HG02763 (cell line): ENCODE measurements at regions not wholly inside any gene's neighbourhood (a gene's known extent, or its start where the extent isn't known, plus 50 kb on each side); places are given as distances from the start of the nearest gene placed in this dataset.

Source experiments
- ATAC-seq: cut with Tn5 transposase; IDR thresholded peaks from one replicate; pipeline ENCODE4 v1.9.1; 2021; ENCODE audit warnings: mild to moderate bottlenecking, moderate library complexity; ENCODE audit not compliant: unreplicated experiment

DNA sequence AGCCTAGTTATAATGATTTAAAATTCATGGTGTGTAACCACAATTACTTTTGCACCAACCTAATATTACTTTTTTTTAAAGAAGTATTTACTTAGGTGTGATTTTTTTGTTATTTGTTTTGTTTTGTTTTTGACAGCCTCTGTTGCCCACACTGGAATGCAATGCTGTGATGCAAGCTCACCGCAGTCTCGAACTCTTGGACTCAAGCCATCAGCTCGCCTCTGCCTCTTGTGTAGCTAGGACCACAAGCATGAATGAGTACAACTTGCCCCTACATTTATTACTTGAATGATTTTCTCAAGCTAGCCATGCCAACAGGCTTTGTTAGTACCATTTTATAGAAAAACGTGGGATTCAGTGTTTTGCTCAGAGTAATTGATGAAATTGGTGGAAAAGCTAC is 488.8 kb upstream of the CPEB2 start:
- no peak for ATAC-seq

DNA sequence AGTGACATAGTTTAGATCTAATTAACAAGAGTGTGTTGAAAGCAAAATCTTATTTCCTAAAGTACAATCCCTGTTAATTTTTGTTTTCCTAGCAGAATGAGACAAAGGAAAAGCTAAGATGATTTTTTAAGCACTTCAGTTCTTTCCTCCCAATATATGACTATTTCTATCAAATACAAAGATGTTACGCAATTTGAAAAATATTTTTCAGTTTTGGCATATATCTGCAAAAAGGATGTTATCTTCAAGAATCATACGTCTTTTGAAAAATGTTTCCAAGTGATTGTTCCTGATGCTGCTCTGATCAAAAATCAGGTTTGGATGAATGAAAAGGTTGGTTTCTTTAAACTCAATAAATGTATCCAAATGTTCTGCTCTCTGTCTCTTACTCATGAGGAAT is 486.7 kb upstream of the CPEB2 start:
- ATAC-seq = no peak

DNA sequence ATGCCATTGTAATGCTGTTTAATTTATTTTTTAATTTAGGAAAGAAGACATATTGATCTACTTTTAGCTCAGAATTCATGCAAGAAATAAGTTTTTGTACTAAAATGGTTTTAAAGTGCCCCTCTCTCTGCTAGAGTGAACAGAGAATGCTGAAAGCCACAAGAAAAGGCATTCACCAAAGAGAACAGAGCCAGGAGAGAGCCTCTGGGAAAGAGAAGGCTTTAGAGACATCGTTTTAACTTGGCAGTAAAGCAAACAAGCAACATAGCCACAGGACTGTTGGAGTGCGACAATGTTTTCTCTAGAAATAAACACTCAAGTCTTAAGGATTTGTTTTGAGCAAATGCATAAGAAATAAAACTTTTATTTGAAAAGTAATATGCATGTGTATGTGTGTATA is 484.1 kb upstream of the CPEB2 start:
- ATAC-seq = no peak

DNA sequence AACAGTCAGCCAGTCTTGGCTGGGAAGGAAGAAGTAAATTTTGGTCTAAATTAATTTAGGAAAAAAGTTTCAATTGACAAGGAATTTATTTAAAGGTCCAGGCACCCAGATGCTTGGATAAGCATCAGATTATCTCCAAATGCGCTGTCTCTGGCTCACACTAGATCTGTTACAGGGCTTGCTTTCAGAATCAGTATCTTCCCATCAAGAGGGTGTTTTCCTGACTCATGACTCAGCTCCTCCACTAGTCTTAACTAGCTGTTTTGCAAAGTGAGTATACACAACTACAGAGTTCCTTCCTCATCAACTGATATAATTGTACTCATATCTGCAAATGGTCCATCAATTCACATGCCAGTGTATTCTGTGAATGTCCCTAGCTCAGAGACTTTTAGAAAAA is 482.1 kb upstream of the CPEB2 start:
- ATAC-seq = no peak

DNA sequence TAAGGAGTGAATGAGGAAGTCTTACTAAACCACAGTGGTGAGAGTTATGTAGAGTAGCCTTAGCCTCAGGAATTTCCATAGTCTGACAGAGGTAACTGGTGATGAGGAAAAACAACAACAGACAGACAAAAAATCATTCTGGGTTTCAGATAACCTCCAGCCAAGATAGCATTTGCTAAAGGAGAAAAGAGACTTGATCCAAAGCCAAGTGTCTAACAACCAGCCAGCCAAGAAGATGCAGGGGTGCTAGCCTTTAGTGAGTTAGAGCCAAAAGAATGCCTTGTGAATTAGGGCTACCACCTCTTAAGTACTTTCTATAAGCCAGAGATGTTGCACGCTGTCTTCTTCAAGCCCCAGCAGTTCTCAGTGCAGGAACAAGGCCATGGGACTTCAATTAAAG is 478.0 kb upstream of the CPEB2 start:
- ATAC-seq = no peak

DNA sequence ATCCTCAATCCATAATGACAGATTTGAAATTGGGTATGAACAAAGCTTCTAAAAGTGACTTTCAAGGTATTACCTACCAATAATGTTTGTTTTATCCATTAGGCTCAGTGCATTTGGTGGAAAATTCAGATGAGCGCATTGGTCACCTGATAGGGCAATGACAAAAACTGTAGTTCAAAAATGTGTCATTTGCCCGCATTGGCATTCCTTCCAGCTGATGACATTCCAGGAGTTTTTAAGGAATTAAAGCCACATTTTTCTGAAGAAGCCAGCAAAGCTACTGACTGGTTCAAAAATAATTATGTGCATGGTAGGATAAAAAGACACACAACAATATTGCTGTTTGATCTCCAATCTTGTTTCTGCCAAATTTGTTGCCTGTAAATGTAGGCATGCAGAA is 473.4 kb upstream of the CPEB2 start:
- no peak for ATAC-seq

DNA sequence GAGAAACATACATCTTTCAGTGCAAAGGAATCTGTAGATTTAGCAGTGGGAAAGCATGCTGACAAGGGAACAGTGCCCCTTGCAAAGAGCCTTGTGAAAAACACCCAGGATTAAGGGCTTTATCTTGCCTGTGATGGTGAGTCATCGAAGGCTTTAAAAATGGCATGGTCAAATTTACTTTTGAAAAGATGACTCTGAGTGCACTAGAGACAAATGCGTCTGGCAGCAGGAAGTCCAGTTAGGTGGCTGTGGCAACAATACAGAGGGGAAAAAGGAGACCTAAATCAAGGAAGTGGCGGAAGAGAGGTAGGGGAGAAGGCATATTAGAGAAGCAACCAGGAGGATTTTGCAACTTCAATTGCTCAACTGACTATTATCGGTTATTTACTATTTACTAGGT is 472.6 kb upstream of the CPEB2 start:
- ATAC-seq = no peak

DNA sequence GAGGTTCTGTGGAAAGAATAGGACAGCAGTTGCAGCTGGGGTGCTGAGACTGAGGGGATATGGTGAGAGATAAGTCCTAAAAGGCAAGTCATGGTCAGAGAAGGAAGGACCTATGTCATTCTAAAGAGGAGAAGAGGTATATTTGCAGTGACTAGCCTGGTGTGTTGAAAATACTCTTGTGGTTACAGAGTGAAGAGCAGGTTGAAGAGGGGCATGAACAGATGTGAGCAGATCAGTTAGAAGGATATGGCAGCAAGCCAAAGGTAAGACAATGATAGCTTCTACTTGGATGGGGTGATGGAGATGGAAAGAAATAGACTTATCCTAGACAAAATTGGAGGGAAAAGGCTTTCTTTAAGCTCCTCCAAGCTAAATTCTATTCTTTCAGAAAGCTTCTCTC is 469.8 kb upstream of the CPEB2 start:
- ATAC-seq = no peak

DNA sequence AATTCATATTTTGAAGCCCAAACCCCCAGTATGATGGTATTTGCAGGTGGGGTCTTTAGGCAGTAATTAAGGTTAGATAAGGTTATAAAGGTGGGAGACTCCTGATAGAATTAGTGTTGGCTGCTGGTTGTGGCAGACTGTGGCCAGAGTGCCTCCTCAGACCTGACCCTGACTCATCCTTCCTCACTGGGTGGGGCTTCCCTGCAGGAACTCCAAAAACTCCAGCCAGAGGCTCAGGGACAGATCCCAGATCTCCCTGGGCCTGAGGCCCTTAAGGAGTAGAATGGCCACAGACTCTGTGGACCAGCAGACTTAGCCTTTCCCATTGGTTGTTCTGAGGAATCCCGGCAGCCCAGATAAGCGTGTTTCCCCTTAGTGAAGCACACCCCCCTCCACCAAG is 463.0 kb upstream of the CPEB2 start:
- no peak for ATAC-seq

DNA sequence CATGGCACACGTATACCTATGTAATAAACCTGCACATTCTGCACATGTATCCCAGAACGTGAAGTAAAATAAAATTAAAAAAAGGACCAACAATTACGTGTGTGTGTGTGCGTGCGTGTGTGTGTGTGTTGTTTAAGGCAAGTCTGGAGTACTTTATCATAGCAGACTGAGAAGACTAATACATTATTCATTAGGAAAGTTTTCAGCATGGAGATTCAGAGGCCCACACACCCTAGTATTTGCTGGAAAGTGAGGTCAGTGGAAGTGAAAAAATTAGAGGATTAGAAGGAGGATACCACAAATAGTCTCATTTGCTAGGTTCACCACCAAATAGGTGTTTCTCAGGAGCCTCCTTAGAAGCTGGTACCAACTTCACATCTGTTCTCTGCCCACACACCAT is 457.1 kb upstream of the CPEB2 start:
- ATAC-seq = no peak

DNA sequence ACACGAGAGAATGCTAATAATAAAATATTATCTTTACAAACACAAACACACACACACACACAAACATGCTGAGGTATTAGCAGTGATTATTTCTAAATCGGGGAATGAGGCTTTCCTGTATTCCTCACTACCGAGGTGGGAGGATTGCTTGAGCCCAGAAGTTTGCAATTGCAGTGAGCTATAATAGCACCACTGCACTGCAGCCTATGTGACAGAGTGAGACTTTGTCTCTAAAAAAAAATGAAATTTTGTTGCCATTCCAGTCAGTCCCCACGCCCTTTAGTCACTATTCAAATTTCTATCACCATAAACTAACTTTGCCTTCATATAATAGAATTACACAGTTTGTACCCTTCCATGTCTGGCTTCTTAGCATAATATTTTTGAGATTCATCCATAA is 456.5 kb upstream of the CPEB2 start:
- no peak for ATAC-seq

DNA sequence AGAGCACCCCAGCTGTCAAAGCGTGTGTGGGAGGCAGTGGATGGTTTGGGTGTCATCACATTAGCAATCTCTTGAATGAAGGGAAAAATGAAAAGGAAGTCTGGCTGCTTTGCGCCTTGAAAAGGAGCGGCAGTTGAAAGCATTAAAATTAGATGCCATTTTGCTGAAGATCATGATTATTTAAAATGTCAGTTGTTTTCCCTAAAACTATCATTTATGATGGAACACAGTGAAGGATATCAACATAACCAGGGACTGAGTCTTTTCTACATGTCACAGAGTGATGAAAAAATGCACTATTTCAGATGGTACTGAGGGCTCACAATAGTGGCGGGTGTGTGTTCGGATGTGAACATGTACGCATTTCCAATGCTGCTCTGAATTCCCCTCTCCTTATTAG is 450.2 kb upstream of the CPEB2 start:
- no peak for ATAC-seq

DNA sequence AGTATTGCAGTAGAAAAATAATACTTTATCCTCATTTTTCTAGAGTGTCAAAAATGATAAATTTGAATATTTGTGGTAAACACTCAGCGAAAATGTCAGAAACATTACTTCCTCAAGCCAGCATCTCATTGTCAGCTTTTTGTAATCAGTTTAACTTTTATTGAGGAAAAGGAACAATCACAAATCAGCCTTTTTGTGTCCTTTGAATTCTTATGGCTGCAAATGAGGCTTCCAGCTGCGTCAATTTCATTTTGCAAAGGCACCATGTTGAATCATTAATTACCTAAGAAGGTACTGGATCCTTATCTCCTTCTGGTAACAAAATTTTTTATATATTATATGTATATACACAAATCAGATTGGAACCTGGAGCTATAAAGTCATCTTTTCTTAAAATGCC is 442.6 kb upstream of the CPEB2 start:
- ATAC-seq = no peak

DNA sequence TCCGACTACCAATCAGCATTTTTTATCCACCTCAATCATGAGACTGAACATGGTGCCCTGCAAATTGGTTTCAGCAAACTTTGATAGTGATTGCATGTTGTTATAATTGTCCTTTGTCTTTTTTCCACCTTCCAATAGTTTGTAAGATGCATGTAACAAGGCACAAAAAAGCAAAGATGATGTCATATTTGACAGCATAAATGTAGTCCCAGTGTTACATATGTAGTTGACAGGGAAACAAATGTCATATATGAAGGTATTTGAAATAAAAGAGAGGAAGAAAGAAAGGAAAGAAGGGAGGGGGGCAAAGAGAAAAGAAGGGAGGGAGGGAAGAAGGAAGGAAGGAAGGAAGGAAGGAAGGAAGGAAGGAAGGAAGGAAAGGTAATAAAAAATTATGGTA is 441.7 kb upstream of the CPEB2 start:
- no peak for ATAC-seq

DNA sequence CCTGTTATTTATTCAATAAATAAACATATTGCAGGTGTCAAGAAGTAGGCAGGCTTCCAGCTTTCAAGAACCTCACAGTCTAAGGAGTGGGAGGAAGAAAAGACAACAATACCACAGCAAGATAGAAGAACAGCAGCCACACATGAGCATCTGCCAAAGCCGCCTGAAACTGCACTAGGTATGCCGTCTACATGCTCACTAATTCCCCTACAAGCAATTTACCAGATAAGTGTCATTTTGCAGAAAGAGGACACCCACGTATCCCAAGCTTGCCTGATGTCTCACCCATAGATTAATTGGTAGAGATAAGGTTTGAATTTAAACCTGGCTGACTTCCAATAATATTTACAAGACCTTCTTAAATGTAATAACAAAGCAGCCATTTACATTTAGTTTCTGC is 439.4 kb upstream of the CPEB2 start:
- no peak for ATAC-seq

DNA sequence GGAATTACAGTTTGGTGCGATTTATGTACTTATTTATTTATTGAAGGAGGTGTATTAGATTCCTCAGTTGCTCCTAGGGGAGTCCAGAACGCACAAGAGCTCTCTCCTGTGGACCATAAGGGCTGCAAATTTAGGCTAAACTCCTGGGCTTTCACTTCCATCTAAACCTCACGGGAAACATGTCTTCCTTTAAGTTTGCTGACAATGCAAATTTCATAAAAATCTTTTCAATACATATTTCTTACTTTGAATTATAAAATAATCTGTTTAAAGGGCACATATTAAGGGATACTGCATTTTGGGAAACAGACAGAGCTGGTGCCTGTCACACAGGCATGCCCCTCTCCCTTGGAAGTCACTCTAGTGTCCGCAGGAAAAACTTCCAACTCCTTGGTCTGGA is 438.0 kb upstream of the CPEB2 start:
- ATAC-seq = no peak

DNA sequence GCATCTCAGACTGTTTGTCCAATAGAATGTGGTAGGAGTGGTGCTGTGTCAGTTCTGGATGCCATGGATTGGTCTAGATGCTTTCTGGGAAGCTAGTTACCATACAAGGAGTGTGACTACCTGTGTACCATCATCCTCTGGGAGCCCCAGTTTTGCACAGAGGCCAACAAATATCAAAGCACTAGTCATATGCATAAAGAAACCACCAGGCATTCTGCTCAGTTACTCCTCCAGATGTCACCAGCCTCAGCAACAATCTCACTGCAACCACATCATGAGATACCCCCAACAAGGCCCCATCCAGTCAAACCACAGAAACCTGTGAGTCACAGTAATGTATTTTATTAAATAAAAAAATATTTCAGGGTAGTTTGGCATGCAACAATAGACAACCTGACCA is 435.8 kb upstream of the CPEB2 start:
- ATAC-seq = no peak

DNA sequence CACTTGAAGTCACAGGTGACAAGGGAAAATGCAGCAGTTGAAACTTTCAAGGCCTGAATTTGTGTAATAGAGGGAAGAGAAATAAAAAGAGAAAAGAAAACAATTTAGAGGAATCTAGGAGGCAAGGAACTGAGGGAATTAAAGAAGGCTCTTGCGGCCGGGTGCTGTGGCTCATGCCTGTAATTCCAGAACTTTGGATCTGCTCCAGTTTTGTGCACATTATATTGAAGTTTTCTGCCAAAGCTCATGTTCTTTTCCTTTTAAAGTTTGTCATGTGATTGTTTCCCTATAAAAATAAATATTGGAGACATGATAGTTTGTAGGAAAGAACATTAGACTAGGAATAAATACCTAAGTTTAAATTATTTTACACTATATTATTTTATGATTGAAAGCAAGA is 433.9 kb upstream of the CPEB2 start:
- no peak for ATAC-seq

DNA sequence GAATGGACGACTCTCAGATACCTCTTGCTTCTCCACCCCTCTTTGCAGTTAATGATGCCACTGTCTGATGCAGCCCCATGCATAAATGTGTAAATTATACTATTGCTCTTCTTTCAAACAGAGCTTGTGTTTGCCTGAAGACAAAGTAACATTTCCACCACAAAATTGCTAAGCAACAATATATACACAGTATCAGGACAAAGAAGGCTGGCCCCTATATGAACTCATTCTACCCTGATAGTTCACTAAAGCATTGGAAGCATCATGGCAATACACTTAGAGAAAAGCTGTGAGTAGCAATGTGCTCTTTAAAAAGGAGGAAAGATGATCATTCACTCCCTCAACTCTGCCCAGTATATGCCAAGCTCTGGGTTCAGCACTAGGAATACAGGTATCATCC is 427.0 kb upstream of the CPEB2 start:
- ATAC-seq = no peak

DNA sequence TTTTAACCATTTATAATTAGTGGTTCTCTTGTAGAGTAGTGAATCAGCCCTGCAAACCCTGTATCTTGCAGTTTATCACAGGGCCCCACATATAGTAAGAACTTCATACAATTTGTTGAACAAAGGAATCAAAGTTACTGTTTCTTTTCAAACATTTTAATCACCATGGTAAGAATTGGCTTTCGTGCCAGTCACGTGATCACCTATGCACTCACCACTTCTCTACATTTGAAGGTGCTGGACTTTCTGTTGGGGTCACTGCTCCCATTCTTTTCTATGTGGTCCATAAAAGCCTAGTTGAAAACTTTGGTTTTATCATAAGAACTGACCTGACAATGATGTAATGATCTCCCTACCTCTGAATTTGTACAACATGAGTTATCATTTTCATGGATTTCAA is 426.4 kb upstream of the CPEB2 start:
- no peak for ATAC-seq

DNA sequence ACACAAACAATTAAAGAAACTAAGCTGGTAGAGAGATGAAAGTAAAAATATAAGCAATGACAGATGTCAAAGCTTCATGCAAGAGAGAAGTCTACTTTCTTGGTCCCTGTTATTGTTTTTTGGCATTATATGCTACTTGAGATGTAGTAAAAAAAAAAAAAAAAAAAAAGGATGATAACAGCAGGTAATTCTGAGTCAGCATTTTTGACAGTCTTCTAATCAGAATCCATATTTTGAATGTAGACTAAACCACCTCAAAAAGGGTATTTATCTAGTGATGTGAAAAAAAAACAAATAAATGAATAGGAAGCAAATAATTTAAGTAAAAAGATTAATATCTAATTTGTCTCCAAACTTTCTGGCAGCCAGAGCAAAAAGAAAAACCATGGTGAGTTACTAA is 422.2 kb upstream of the CPEB2 start:
- ATAC-seq = no peak

DNA sequence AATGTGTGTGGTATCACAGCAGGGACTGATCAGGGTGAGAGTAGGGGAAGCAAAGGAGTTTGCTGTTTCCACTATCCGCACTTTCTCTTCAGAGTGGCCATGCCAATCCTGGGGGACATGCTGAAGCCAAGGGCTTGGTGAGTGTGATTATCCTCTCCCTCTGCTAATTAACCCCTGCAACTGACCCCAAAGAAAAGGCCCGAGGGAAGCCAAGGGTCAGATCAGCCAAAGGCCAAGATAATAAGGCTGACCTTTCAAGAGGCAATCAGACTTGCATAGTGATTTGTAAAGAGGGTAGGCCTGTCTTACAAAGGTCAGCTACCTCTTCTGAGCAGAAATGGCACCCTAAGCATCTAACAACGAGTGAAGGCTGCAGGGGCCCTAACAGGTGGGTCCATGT is 420.5 kb upstream of the CPEB2 start:
- ATAC-seq = no peak

DNA sequence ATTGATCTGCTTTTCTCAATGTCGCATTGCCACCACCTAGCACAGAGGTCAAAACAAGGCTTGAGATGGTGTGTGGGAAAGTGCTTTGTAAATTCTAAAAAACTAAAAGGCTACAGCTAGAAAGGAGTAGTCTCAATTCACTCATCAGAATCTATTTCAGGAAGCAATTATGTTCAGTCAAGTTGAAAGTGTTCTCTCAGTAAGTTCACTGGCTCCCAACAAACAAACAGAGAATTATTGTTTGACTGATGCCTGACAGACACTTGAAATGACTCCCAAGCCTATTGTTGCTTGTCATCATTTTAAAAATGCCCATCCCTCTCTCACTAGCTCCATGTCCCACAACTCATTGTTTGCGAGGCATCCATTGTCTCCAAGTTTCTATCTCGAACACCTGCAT is 419.6 kb upstream of the CPEB2 start:
- no peak for ATAC-seq

DNA sequence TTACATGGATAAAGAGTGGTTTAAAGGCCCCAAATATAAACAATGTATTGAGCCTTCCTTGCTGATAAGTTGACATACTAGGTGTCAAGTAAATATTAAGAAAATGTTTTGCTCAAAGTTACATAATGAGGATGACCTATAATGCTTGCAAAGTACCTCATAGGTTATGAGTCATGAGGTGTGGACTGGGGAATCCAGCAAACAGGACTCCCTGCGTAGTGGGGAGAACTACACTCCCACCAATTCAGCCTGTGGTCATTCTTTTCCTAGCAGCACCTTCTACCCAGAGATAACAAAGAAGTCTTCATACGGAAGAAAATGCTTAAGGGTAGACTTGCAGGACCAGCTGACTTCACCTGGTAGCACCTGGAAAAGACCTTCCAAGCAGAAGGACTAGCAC is 418.9 kb upstream of the CPEB2 start:
- ATAC-seq = no peak
